ENCODE measurements at regions not wholly inside any gene's neighbourhood (a gene's known extent, or its start where the extent isn't known, plus 50 kb on each side); places are given as distances from the start of the nearest gene placed in this dataset.
"Not testable (repeated sequence)": the region's sequence is repeated elsewhere in the genome, so short reads cannot be mapped to it uniquely, and the experiment has no call there.

GRCh38 chr10:117797296-117797695 is 249.4 kb downstream of the RAB11FIP2 start:
- in situ Hi-C loops (cut with HindIII; ENCODE audit: low pct_ligation_motif_present, low pct_unique_long_range_greater_than_20kb, low sequenced_read_pairs) = no loop called here
- DNase-seq = no peak

- no peak for DNase-seq
- in situ Hi-C loops (cut with HindIII; ENCODE audit: low pct_ligation_motif_present, low pct_unique_long_range_greater_than_20kb, low sequenced_read_pairs) = no loop called here
Measured at GRCh38 chr10:117801691-117802090, 245.1 kb downstream of the RAB11FIP2 start.

- in situ Hi-C loops (cut with HindIII; ENCODE audit: low pct_ligation_motif_present, low pct_unique_long_range_greater_than_20kb, low sequenced_read_pairs) = no loop called here
- no peak for DNase-seq
Measured at GRCh38 chr10:117804470-117805011, 242.2 kb downstream of the RAB11FIP2 start.

GRCh38 chr10:117805139-117805538 is 241.6 kb downstream of the RAB11FIP2 start:
- in situ Hi-C loops (cut with HindIII; ENCODE audit: low pct_ligation_motif_present, low pct_unique_long_range_greater_than_20kb, low sequenced_read_pairs) = no loop called here
- no peak for DNase-seq

- in situ Hi-C loops (cut with HindIII; ENCODE audit: low pct_ligation_motif_present, low pct_unique_long_range_greater_than_20kb, low sequenced_read_pairs) = no loop called here
- DNase-seq = no peak
Measured at GRCh38 chr10:117807441-117807840, 239.3 kb downstream of the RAB11FIP2 start.

- DNase-seq; in situ Hi-C loops (cut with HindIII; ENCODE audit: low pct_ligation_motif_present, low pct_unique_long_range_greater_than_20kb, low sequenced_read_pairs): not testable (repeated sequence)
Measured at GRCh38 chr10:117815816-117816215, 230.9 kb downstream of the RAB11FIP2 start.

- no peak for DNase-seq
- in situ Hi-C loops (cut with HindIII; ENCODE audit: low pct_ligation_motif_present, low pct_unique_long_range_greater_than_20kb, low sequenced_read_pairs) = no loop called here
Measured at GRCh38 chr10:117817116-117817515, 229.6 kb downstream of the RAB11FIP2 start.

GRCh38 chr10:117818721-117819120 is 228.0 kb downstream of the RAB11FIP2 start:
- in situ Hi-C loops (cut with HindIII; ENCODE audit: low pct_ligation_motif_present, low pct_unique_long_range_greater_than_20kb, low sequenced_read_pairs) = no loop called here
- no peak for DNase-seq

GRCh38 chr10:117819304-117819703 is 227.4 kb downstream of the RAB11FIP2 start:
- no peak for DNase-seq
- in situ Hi-C loops (cut with HindIII; ENCODE audit: low pct_ligation_motif_present, low pct_unique_long_range_greater_than_20kb, low sequenced_read_pairs) = no loop called here

GRCh38 chr10:117823980-117824379 is 222.8 kb downstream of the RAB11FIP2 start:
- in situ Hi-C loops (cut with HindIII; ENCODE audit: low pct_ligation_motif_present, low pct_unique_long_range_greater_than_20kb, low sequenced_read_pairs) = no loop called here

GRCh38 chr10:117830205-117830604 is 216.5 kb downstream of the RAB11FIP2 start:
- in situ Hi-C loops (cut with HindIII; ENCODE audit: low pct_ligation_motif_present, low pct_unique_long_range_greater_than_20kb, low sequenced_read_pairs) = no loop called here
- DNase-seq = no peak

More at GRCh38 chr10:117823980-117824379, 222.8 kb downstream of the RAB11FIP2 start:
- DNase-seq = no peak

GRCh38 chr10:117830787-117831212 is 215.9 kb downstream of the RAB11FIP2 start:
- in situ Hi-C loops (cut with HindIII; ENCODE audit: low pct_ligation_motif_present, low pct_unique_long_range_greater_than_20kb, low sequenced_read_pairs) = no loop called here
- no peak for DNase-seq

- DNase-seq; in situ Hi-C loops (cut with HindIII; ENCODE audit: low pct_ligation_motif_present, low pct_unique_long_range_greater_than_20kb, low sequenced_read_pairs): not testable (repeated sequence)
Measured at GRCh38 chr10:117838500-117839498, 207.9 kb downstream of the RAB11FIP2 start.

GRCh38 chr10:117856426-117856825 is 190.3 kb downstream of the RAB11FIP2 start:
- in situ Hi-C loops (cut with HindIII; ENCODE audit: low pct_ligation_motif_present, low pct_unique_long_range_greater_than_20kb, low sequenced_read_pairs); DNase-seq: not testable (repeated sequence)

- no peak for DNase-seq
- in situ Hi-C loops (cut with HindIII; ENCODE audit: low pct_ligation_motif_present, low pct_unique_long_range_greater_than_20kb, low sequenced_read_pairs) = no loop called here
Measured at GRCh38 chr10:117860135-117860534, 186.6 kb downstream of the RAB11FIP2 start.

GRCh38 chr10:117860823-117861222 is 185.9 kb downstream of the RAB11FIP2 start:
- DNase-seq = peak; percentile 39
- in situ Hi-C loops (cut with HindIII; ENCODE audit: low pct_ligation_motif_present, low pct_unique_long_range_greater_than_20kb, low sequenced_read_pairs) = no loop called here

GRCh38 chr10:117861329-117861728 is 185.4 kb downstream of the RAB11FIP2 start:
- in situ Hi-C loops (cut with HindIII; ENCODE audit: low pct_ligation_motif_present, low pct_unique_long_range_greater_than_20kb, low sequenced_read_pairs) = no loop called here
- DNase-seq = no peak

GRCh38 chr10:117863771-117864170 is 183.0 kb downstream of the RAB11FIP2 start:
- in situ Hi-C loops (cut with HindIII; ENCODE audit: low pct_ligation_motif_present, low pct_unique_long_range_greater_than_20kb, low sequenced_read_pairs) = no loop called here
- no peak for DNase-seq

- no peak for DNase-seq
- in situ Hi-C loops (cut with HindIII; ENCODE audit: low pct_ligation_motif_present, low pct_unique_long_range_greater_than_20kb, low sequenced_read_pairs) = no loop called here
Measured at GRCh38 chr10:117865945-117866344, 180.8 kb downstream of the RAB11FIP2 start.

- in situ Hi-C loops (cut with HindIII; ENCODE audit: low pct_ligation_motif_present, low pct_unique_long_range_greater_than_20kb, low sequenced_read_pairs) = no loop called here
- DNase-seq = no peak
Measured at GRCh38 chr10:117868151-117868550, 178.6 kb downstream of the RAB11FIP2 start.
